Suppressor macrophage treated with lipopolysaccharide for 4 hours (primary cell): ENCODE measurements at regions not wholly inside any gene's neighbourhood (a gene's known extent, or its start where the extent isn't known, plus 50 kb on each side); places are given as distances from the start of the nearest gene placed in this dataset.
"Not testable (repeated sequence)": the region's sequence is repeated elsewhere in the genome, so short reads cannot be mapped to it uniquely, and the experiment has no call there.

Experiments used
- DNase-seq: peaks from one replicate; pipeline ENCODE4 v3.0.0-alpha.2; 2020

DNA sequence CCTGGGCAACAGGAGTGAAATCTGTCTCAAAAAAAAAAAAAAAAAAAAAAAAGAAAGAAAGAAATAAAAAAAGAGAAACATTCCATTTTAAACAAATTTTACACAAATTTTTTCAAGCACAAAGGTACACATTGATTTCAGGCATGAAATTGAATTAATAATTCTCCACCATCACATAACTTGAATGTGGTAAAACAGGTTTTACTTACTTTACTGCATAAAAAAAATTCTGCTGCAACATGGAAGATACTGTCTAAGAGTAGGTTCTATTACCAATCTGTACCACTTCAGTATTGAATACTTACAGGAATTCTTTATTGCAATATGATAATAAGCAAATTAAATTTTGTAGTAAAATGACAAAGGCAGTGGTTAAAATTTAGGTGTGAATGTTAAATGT lies 271.6 kb upstream of the ARSJ start:
- no peak for DNase-seq

DNA sequence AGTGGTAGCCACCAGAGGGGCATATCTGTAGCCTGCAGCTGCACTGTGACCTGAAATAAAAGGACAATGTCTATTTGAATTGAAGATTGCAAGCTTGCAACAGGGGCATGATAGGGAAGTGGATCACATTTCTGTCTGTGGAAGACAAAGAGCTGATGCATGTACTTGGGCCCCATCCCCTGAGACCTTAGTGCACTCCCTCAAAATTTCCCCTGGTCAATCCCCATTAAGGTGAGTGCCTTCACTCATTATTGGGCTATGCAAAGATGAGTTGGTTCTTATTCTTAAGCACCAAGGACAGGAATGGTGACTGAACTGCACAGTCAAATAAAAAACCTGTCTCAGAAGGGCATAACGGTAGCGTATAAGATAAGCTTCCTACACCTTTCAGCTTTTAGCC lies 273.1 kb upstream of the ARSJ start:
- DNase-seq: no peak

- no peak for DNase-seq
Observed at GRCh38 chr4:114257501-114257900, 278.1 kb upstream of the ARSJ start.

DNA sequence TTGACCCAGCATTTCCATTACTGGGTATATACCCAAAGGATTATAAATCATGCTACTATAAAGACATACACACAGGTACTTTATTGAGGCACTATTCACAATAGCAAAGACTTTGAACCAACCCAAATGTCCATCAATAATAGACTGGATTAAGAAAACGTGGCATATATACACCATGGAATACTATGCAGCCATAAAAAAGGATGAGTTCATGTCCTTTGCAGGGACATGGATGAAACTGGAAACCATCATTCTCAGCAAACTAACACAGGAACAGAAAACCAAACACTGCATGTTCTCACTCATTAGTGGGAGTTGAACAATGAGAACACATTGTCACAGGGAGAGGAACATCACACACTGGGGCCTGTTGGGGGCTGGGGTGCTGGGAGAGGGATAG lies 283.0 kb upstream of the ARSJ start:
- DNase-seq: not testable (repeated sequence)

GRCh38 chr4:114263233-114263632 lies 283.8 kb upstream of the ARSJ start:
- DNase-seq: no peak

DNA sequence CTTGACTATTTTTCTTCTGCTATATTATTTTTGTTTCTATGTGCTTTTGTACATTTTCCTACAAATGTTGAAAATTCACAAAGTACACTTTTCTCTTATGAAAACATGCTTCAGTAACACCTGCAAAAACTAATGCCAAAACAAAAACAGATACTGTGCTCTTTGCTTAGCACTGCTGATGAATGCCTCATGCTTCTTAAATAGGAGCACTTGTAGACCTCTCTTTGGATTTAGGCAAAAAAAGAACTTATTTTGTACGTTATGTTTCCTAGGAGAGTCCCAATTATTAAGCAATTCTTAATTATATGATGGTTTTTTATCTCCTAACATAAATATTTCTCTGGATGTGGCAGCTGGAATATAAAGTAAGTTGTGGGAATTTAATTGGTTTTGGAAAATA lies 285.0 kb upstream of the ARSJ start:
- DNase-seq: no peak

DNA sequence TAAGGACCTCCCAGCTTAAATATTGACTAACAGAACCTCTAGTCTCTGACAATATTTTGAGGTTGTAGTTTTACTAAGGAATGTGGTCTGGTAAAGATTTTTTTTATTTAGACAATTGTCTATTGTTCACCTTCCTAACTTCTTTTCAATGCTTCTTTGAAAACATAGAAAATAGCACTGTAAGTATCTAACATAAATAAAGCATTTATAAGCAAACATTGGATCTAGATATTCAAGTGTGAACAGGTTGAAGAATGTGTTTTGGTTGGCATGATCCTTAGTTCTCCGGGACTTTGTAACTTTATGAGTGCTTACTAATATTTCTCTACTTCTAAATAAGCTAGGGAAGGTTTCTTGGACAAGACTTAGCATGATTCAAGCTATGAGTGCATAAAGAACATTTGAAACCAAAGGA lies 285.4 kb upstream of the ARSJ start:
- DNase-seq: no peak

DNA sequence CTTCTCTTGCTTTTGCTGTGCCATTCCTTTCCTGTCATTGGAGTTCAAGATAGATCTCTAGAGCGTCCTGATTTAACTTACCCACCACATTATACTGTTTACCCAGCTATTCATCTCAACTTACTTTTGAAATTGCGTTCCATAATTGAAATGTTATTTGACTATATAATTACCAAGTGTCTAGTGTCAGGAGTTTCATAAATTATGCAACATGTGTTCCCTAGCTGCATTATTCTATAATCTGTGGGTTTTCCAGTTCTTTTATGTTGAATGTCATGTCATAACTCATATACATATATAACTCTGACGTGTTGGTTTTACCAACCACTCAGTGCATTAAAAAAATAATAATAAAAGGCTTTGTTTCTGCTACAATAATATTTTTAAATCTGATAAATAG lies 285.9 kb upstream of the ARSJ start:
- no peak for DNase-seq

DNA sequence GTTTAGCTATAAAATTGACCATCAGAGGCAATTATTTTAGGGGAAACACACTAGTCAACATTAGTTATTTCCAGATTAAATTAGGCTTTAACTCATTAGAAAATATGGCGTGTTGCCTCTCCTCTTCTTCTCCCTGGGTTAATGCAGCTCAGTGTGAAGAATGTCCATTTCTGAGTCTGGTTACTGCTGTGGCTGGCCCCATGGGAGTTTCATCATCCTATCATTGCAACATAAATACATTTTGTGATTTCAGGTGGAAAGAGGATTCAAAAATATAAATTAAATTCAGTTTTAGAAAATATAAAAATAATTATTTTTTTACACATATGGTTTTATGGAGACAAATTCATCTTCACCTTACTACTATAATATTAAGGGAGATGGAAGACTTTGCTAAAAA lies 288.5 kb upstream of the ARSJ start:
- no peak for DNase-seq

DNA sequence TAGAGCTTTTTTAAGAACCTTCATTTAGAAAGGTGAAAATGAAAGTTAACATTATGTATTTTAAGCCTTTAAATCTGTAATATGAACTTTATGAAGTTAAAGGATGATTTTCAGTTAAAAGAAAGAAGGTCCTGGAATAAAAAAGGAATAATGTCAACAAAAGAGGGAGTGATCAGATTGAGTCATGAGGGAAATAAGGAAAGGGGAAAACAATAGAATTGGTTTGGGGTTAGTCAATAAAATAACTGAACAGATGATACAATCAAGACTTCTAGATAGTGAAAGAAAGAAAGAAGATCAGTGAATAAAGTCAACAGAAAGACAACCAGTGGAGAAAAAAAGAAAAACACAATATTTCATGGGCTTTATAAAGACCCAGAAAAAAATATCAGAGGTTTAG lies 291.6 kb upstream of the ARSJ start:
- no peak for DNase-seq

DNA sequence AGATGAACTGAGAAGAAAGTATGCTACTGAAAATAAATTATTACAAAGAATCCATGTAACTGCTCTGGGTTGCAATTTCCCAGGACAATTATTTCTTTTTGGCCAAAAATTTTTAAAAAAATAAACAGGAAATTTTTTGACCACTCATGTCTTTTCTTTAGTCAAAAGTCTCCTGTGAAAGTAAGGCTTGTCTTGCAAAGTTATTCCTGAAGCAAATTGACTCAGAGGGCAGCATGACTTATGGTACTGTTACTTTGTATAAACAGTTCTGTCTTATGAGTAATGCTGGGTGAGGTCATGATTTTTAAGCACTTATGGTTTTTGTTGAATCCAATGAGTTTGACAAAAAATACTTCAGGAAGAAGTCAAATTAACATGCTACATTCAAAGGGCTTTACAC lies 292.8 kb upstream of the ARSJ start:
- DNase-seq: peak; percentile 29

DNA sequence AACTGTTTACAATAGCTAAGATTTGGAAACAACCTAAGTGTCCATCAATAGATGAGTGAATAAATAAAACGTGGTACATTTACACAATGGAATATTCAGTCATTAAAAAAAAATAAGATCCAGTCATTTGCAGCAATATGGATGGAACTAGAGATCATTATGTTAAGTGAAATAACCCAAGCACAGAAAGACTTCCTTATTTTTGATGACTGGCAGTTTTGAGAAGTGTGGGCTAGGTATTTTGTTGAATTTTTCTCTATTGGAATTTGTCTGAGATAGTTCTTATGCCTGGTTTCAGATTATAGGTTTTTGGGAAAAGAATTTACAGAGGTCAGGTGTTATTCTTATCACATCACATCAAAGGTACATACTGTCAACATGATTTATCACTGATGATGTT lies 293.8 kb upstream of the ARSJ start:
- DNase-seq: no peak

DNA sequence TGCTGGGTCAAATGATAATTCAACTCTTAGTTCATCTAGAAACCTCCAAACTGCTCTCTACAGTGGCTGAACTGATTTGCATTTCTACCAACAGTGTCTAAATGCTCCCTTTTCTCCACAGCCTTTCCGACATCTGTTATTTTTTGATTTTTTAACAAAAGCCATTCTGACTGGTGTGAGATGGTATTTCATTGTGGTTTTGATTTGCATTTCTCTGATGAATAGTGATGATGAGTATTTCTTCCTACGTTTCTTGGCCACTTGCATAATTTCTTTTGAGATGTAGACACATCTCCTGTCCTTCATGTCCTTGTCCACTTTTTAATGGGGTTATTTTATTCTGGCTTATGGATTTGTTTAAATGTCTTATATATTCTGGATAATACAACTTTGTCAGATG lies 298.2 kb upstream of the ARSJ start:
- DNase-seq: no peak

DNA sequence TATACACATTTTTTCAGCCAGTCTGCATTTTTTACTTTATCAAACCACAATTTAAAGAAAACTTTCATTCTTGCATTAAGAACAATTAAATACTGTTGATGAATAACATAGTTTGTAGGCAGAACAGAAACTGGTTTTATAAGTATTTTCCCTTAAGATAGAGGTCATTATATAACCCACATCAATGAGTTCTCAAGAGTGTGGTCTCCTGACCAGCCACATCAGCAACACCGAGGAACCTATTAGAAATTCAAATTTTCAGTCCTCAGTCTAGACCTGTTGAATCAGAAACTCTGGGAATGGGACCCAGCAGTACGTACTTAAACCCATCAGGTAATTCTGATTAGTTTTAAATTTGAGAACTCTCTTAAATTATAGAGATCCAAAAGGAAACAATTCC lies 299.6 kb upstream of the ARSJ start:
- DNase-seq: no peak

GRCh38 chr4:114279711-114280110 lies 300.3 kb upstream of the ARSJ start:
- no peak for DNase-seq

- DNase-seq: no peak
Observed at GRCh38 chr4:114280645-114281044, 301.2 kb upstream of the ARSJ start.

DNA sequence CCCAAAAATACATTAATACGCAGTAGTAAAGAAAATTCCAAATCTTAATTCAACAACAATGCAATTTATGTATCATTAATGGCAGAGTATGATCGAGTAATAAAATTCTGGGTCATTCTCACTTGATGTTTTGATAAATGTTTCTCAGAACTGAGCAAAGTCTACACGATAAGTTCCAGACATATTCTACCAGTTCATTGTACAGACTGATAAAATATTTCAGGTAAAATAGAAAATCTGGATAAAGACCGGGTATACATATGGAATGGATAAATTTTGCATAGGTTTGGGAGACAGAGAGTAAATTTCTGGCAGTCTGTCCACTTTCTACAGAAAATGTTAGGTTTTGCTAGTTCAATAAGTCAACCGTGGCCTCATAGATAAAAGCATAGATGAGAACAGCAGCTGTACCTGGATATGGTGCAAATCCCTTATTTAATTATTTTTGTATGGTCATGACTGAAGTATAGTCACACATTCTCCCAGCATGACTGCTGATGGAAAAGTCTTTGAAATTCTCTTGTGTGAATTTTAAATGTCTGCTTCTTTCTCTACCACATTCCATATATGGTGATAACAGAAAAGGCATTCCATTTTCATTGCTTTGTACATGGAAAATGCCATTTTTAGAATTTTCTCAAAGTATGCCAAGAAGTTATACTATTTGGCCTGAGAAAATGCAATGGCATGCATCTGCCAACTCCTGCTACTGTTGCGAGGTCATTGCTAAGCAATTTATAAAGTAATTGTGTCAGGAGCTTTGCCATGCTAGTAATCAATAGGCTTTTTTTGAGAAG lies 301.9 kb upstream of the ARSJ start:
- no peak for DNase-seq

DNA sequence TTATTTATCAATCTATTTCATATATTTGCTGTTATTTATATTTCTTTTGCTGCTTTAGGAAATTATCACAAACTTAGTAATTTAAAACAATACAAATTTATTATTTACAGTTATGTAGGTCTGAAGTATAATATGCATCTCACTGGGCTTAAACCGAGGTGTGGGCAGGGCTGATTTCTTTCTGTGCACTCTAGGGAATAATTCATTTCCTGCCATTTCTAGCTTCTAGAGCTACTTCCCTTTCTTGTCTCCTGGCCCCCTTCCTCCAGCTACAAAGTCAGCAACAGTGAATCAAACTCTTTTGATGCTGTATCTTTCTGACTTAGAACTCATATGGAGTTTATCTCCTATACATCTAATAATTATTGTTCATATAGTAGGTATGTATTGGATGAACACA lies 303.5 kb upstream of the ARSJ start:
- DNase-seq: no peak

- DNase-seq: no peak
Observed at GRCh38 chr4:114284629-114285028, 305.2 kb upstream of the ARSJ start.

GRCh38 chr4:114286262-114286810 lies 306.9 kb upstream of the ARSJ start:
- DNase-seq: no peak

DNA sequence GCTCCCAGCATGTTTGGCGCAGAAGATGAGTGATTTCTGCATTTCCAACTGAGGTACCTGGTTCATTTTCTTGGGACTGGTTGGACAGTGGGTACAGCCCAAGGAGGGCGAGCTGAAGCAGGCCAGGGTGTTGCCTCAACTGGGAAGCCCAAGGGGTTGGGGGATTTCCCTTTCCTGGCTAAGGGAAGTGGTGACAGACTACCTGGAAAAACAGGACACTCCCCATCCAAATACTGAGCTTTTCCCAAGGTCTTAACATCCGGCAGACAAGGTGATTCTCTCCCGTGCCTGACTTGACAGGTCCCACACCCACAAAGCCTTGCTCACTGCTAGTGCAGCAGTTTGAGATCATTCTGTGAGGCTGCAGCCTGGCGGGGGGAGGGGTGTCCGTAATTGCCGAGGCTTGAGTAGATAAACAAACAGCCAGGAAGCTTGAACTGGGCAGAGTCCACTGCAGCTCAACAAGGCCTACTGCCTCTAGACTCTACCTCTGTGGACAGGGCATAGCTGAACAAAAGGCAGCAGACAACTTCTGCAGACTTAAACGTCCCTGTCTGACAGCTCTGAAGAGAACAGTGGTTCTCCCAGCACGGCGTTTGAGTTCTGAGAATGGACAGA lies 307.7 kb upstream of the ARSJ start:
- DNase-seq: no peak

GRCh38 chr4:114296126-114296525 lies 302.5 kb upstream of the UGT8 start:
- no peak for DNase-seq

DNA sequence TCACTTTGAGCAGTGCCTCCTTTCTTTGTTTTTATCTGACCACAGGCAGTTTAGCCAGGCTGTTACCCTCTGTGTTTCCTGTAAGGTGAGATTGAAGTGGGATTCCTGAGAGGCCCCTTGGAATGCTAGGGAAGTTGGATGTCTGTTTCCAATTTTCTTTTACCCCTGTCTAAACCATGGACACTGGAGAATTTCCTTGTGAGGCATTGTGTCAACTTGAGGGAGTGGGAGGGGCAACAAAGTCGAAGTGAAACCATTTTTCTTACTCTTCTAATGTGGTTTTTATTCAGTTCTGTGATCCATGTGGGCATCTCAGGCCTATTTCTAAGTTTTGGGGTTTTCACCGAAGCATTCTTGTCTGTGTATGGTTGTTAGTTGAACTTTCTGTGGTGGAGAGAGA lies 296.1 kb upstream of the UGT8 start:
- no peak for DNase-seq

GRCh38 chr4:114304046-114304445 lies 294.6 kb upstream of the UGT8 start:
- DNase-seq: no peak

- no peak for DNase-seq
Observed at GRCh38 chr4:114304567-114304966, 294.0 kb upstream of the UGT8 start.
